Fibroblast of pulmonary artery (primary cell): ENCODE measurements at regions not wholly inside any gene's neighbourhood (a gene's known extent, or its start where the extent isn't known, plus 50 kb on each side); places are given as distances from the start of the nearest gene placed in this dataset.
"Not testable (repeated sequence)": the region's sequence is repeated elsewhere in the genome, so short reads cannot be mapped to it uniquely, and the experiment has no call there.

Source experiments
- DNase-seq: peaks from one replicate; pipeline ENCODE4 v3.0.0-alpha.2; 2010; ENCODE audit warnings: low read depth
- H3K4me3 ChIP-seq: replicated peaks from 2 replicates; pipeline ENCODE4 v1.5.1; 2011; ENCODE audit warnings: low read depth, mild to moderate bottlenecking, control low read depth, low read length, moderate library complexity
- CTCF ChIP-seq: IDR thresholded peaks from 2 replicates; pipeline ENCODE4 v1.5.1; 2011; ENCODE audit warnings: mild to moderate bottlenecking, control low read depth, low read length, inconsistent platforms; ENCODE audit errors: missing control alignments

GRCh38 chr6:11463398-11463780, 74.2 kb upstream of the TMEM170B start:
- no peak overlapping the region for H3K4me3 ChIP-seq
- DNase-seq, result no peak
- TF ChIP-seq CTCF, result no peak

- H3K4me3 ChIP-seq, result no peak overlapping the region
- no peak for DNase-seq
- no peak for TF ChIP-seq CTCF
Measured at GRCh38 chr6:11462742-11463397, 74.7 kb upstream of the TMEM170B start.

GRCh38 chr6:11460837-11461661, 76.5 kb upstream of the TMEM170B start:
- DNase-seq, result no peak
- H3K4me3 ChIP-seq, result no peak overlapping the region
- TF ChIP-seq CTCF, result no peak

GRCh38 chr6:11460001-11460668, 77.4 kb upstream of the TMEM170B start:
- peak; percentile 28 for TF ChIP-seq CTCF
- DNase-seq, result peak; percentile 62
- H3K4me3 ChIP-seq, result no peak overlapping the region

GRCh38 chr6:11459079-11459610, 78.4 kb upstream of the TMEM170B start:
- TF ChIP-seq CTCF, result no peak
- no peak overlapping the region for H3K4me3 ChIP-seq
- no peak for DNase-seq

GRCh38 chr6:11458509-11458908, 79.0 kb upstream of the TMEM170B start:
- no peak overlapping the region for H3K4me3 ChIP-seq
- no peak for TF ChIP-seq CTCF
- no peak for DNase-seq

- not testable (repeated sequence) for H3K4me3 ChIP-seq, DNase-seq
Measured at GRCh38 chr6:11457422-11457821, 80.1 kb upstream of the TMEM170B start.

- not testable (repeated sequence) for H3K4me3 ChIP-seq, DNase-seq
Measured at GRCh38 chr6:11452106-11452505, 85.4 kb upstream of the TMEM170B start.
